OCI-LY3 (cell line): ENCODE measurements at regions not wholly inside any gene's neighbourhood (a gene's known extent, or its start where the extent isn't known, plus 50 kb on each side); places are given as distances from the start of the nearest gene placed in this dataset.

ENCODE experiments used
- H2AFZ ChIP-seq: fragments of 200-600, 300-600 bp; shearing (Covaris generic); 2 replicates; pipeline ENCODE4 v1.6.0; 2014; ENCODE audit warnings: antibody characterized with exemption, low read depth, low read length
- H3K27ac ChIP-seq: fragments of 200-600, 300-600 bp; sonication (generic); 2 replicates; pipeline ENCODE4 v1.5.1; 2014; ENCODE audit warnings: mild to moderate bottlenecking, low read length, moderate library complexity, mixed read lengths
- H3K27me3 ChIP-seq: fragments of 200-600, 300-600 bp; sonication (generic); 2 replicates; pipeline ENCODE4 v1.6.1; 2014; ENCODE audit warnings: low read depth, low read length, mixed read lengths
- H3K36me3 ChIP-seq: fragments of 200-600, 300-600 bp; sonication (generic); replicated peaks from 2 replicates; pipeline ENCODE3; 2014; ENCODE audit warnings: low read depth, low read length, mixed read lengths
- H3K4me1 ChIP-seq: fragments of 300-600, 200-600 bp; sonication (generic); 2 replicates; pipeline ENCODE4 v1.6.1; 2014; ENCODE audit warnings: low read length, mixed read lengths
- H3K4me2 ChIP-seq: fragments of 200-600, 300-600 bp; sonication (generic); 2 replicates; pipeline ENCODE4 v1.6.1; 2014; ENCODE audit warnings: low read length, mixed read lengths
- H3K4me3 ChIP-seq: fragments of 300-600, 200-600 bp; sonication (generic); 2 replicates; pipeline ENCODE4 v1.5.1; 2014; ENCODE audit warnings: antibody characterized with exemption, mild to moderate bottlenecking, low read length, moderate library complexity
- H3K79me2 ChIP-seq: fragments of 300-600, 200-600 bp; shearing (Covaris generic); 2 replicates; pipeline ENCODE4 v1.6.1; 2014; ENCODE audit warnings: mild to moderate bottlenecking, low read length, mixed read lengths
- H3K9ac ChIP-seq: fragments of 300-600, 200-600 bp; shearing (Covaris generic); 2 replicates; pipeline ENCODE4 v1.6.0; 2014; ENCODE audit warnings: mild to moderate bottlenecking, low read length, moderate library complexity
- H3K9me3 ChIP-seq: fragments of 200-600, 300-600 bp; shearing (Covaris generic); 2 replicates; pipeline ENCODE4 v1.6.1; 2014; ENCODE audit warnings: low read length, mixed read lengths; ENCODE audit not compliant: insufficient read depth
- H4K20me1 ChIP-seq: fragments of 200-600, 300-600 bp; sonication (generic); 2 replicates; pipeline ENCODE4 v1.6.1; 2016; ENCODE audit warnings: low read length, mixed read lengths; ENCODE audit not compliant: insufficient read depth
- EZH2phosphoT487 ChIP-seq: fragments of 200-600 bp; shearing (Covaris generic); IDR thresholded peaks from 2 replicates; pipeline ENCODE4 v1.6.1; 2018; ENCODE audit warnings: antibody characterized with exemption, mixed run types, low read depth
- TF ChIP-seq, protein P1 (sequence below): fragments of 200-600, 300-600 bp; sonication (generic); IDR thresholded peaks from 2 replicates; pipeline ENCODE4 v1.5.1; 2014; ENCODE audit warnings: antibody characterized with exemption, low read length, low read depth

DNA sequence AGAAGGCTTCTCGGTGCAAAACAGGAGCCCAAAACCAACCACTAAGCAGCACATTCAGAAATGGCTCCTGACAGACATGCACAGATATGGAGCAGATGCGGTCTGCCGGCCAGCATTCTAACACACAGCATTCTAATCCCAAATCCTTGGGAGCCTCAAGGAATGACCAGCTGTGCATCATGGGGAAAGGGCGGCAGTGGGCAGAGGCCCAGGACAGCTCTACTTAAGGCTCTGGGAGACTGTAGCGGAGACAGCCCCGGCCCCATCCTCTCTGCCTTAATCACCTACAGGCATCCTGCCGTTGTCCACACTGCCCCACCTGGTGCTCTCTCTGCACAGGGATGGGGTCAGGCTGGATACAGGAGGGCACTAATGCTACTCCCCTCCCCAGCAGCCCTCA is 1016.0 kb downstream of the UQCRFS1 start:
- no peak overlapping the region for H3K9ac ChIP-seq
- no peaks in the 10 kb centered on the region for H3K36me3 ChIP-seq
- no peak overlapping the region for H3K27ac ChIP-seq
- no peaks in the 10 kb centered on the region for H3K9me3 ChIP-seq
- TF ChIP-seq, protein P1, sequence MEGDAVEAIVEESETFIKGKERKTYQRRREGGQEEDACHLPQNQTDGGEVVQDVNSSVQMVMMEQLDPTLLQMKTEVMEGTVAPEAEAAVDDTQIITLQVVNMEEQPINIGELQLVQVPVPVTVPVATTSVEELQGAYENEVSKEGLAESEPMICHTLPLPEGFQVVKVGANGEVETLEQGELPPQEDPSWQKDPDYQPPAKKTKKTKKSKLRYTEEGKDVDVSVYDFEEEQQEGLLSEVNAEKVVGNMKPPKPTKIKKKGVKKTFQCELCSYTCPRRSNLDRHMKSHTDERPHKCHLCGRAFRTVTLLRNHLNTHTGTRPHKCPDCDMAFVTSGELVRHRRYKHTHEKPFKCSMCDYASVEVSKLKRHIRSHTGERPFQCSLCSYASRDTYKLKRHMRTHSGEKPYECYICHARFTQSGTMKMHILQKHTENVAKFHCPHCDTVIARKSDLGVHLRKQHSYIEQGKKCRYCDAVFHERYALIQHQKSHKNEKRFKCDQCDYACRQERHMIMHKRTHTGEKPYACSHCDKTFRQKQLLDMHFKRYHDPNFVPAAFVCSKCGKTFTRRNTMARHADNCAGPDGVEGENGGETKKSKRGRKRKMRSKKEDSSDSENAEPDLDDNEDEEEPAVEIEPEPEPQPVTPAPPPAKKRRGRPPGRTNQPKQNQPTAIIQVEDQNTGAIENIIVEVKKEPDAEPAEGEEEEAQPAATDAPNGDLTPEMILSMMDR = no peak
- TF ChIP-seq EZH2phosphoT487 = no peak
- H2AFZ ChIP-seq = no peak overlapping the region
- no peaks in the 10 kb centered on the region for H4K20me1 ChIP-seq
- H3K79me2 ChIP-seq = no peaks in the 10 kb centered on the region
- H3K4me2 ChIP-seq = no peak overlapping the region
- H3K27me3 ChIP-seq = no peaks in the 10 kb centered on the region
- H3K4me1 ChIP-seq = peaks cover 4% of the 10 kb centered on the region; the same call in 1 of the 2 replicates
- no peak overlapping the region for H3K4me3 ChIP-seq

DNA sequence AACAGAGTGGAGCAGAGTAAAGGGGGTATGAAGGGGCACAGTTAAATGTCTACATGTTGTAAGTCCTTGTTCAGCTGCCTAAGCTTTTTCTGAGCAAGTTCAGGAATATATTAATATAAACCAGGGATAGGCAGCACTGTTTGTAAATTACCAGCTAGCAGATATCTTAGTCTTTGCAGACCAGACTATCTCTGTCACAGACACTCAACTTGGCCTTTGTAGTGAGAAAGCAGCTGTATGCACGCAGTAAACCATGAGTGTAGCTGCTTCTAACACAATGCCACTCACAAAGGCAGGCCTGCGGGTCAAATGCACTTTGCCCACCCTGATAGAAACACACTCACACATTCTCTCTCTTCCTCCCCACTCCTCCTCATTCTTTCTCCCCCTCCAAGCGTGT is 1016.9 kb downstream of the UQCRFS1 start:
- no peaks in the 10 kb centered on the region for H3K27me3 ChIP-seq
- no peaks in the 10 kb centered on the region for H3K9me3 ChIP-seq
- H4K20me1 ChIP-seq = no peaks in the 10 kb centered on the region
- H3K9ac ChIP-seq = no peak overlapping the region
- no peak overlapping the region for H2AFZ ChIP-seq
- H3K27ac ChIP-seq = no peak overlapping the region
- no peak for TF ChIP-seq EZH2phosphoT487
- TF ChIP-seq, protein P1 = no peak
- no peak overlapping the region for H3K4me2 ChIP-seq
- H3K79me2 ChIP-seq = no peaks in the 10 kb centered on the region
- no peak overlapping the region for H3K4me3 ChIP-seq
- H3K4me1 ChIP-seq = peaks cover 4% of the 10 kb centered on the region; the same call in 1 of the 2 replicates
- H3K36me3 ChIP-seq = no peaks in the 10 kb centered on the region

DNA sequence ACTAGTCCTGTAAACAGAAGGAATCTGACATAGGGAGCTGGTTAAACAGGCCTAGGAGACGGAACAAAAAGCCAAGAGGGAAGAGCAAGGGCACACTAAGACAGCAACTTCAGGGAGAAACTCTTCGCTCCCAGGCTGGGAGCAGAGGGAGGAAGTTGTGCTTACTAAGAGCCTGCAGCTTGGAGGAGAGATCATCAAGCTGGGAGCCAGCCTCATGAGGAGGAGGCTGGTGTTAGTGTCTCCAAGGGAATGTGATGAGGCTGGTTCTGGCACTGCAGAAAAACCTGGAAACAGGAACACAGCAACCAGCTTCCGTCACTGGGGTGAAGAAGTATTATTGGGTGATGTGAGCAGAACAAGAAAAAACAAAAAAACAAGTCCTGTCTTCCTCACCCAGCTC is 1027.3 kb downstream of the UQCRFS1 start:
- no peaks in the 10 kb centered on the region for H3K27me3 ChIP-seq
- no peaks in the 10 kb centered on the region for H3K9me3 ChIP-seq
- H3K4me1 ChIP-seq = peaks cover 7% of the 10 kb centered on the region; the same call in 1 of the 2 replicates
- H3K9ac ChIP-seq = no peak overlapping the region
- H3K27ac ChIP-seq = no peak overlapping the region
- no peak overlapping the region for H3K4me3 ChIP-seq
- no peaks in the 10 kb centered on the region for H3K36me3 ChIP-seq
- no peaks in the 10 kb centered on the region for H4K20me1 ChIP-seq
- H2AFZ ChIP-seq = no peak overlapping the region
- TF ChIP-seq, protein P1 = no peak
- TF ChIP-seq EZH2phosphoT487 = no peak
- no peak overlapping the region for H3K4me2 ChIP-seq
- H3K79me2 ChIP-seq = no peaks in the 10 kb centered on the region

DNA sequence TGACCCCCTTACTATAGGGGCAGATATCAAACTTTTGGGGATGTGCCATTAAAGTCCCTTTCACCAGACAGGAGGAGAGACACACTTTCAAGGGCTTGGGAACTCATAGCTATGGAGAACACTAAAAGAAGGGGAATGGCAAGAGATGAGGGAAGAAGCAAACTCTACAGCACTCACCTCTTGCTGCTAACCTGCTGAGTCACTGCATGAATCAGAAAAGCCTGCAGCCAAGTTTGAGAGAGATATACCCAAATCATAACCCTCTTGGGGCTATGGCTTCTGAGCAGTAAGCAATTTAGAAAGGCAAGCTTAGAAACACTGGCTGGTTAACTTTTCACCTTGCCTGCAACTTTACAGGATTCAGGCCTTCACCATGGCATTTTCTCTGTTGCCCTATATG is 1028.0 kb downstream of the UQCRFS1 start:
- no peaks in the 10 kb centered on the region for H3K9me3 ChIP-seq
- TF ChIP-seq, protein P1 = no peak
- no peak for TF ChIP-seq EZH2phosphoT487
- H3K27ac ChIP-seq = no peak overlapping the region
- H3K36me3 ChIP-seq = no peaks in the 10 kb centered on the region
- H3K9ac ChIP-seq = no peak overlapping the region
- H3K4me1 ChIP-seq = peaks cover 7% of the 10 kb centered on the region; the same call in 1 of the 2 replicates
- H2AFZ ChIP-seq = no peak overlapping the region
- H3K4me2 ChIP-seq = no peak overlapping the region
- no peaks in the 10 kb centered on the region for H4K20me1 ChIP-seq
- H3K4me3 ChIP-seq = no peak overlapping the region
- H3K27me3 ChIP-seq = no peaks in the 10 kb centered on the region
- no peaks in the 10 kb centered on the region for H3K79me2 ChIP-seq
